ENCODE measurements at regions not wholly inside any gene's neighbourhood (a gene's known extent, or its start where the extent isn't known, plus 50 kb on each side); places are given as distances from the start of the nearest gene placed in this dataset.
"Not testable (repeated sequence)": the region's sequence is repeated elsewhere in the genome, so short reads cannot be mapped to it uniquely, and the experiment has no call there.

GRCh38 chr2:34785206-34785785, 1186.2 kb upstream of the FAM98A start:
- TF ChIP-seq CTCF (IDR thresholded peaks at IDR 0.05; ENCODE audit: low read length, missing control alignments) = no peak
- no peak for DNase-seq (ENCODE audit: low read depth)
- no peak overlapping the region for H3K4me3 ChIP-seq (replicated peaks; ENCODE audit: low read depth, low read length)

GRCh38 chr2:34784701-34785100, 1185.6 kb upstream of the FAM98A start:
- DNase-seq (ENCODE audit: low read depth) = no peak
- H3K4me3 ChIP-seq (replicated peaks; ENCODE audit: low read depth, low read length) = no peak overlapping the region
- no peak for TF ChIP-seq CTCF (IDR thresholded peaks at IDR 0.05; ENCODE audit: low read length, missing control alignments)

GRCh38 chr2:34750742-34751141, 1151.6 kb upstream of the FAM98A start:
- not testable (repeated sequence) for H3K4me3 ChIP-seq (replicated peaks; ENCODE audit: low read depth, low read length); DNase-seq (ENCODE audit: low read depth)

GRCh38 chr2:34747643-34748042, 1148.5 kb upstream of the FAM98A start:
- no peak for TF ChIP-seq CTCF (IDR thresholded peaks at IDR 0.05; ENCODE audit: low read length, missing control alignments)

GRCh38 chr2:34738691-34739090, 1139.6 kb upstream of the FAM98A start:
- H3K4me3 ChIP-seq (replicated peaks; ENCODE audit: low read depth, low read length) = no peak overlapping the region
- no peak for DNase-seq (ENCODE audit: low read depth)
- no peak for TF ChIP-seq CTCF (IDR thresholded peaks at IDR 0.05; ENCODE audit: low read length, missing control alignments)

More at GRCh38 chr2:34747643-34748042, 1148.5 kb upstream of the FAM98A start:
- DNase-seq (ENCODE audit: low read depth) = no peak
- no peak overlapping the region for H3K4me3 ChIP-seq (replicated peaks; ENCODE audit: low read depth, low read length)

- DNase-seq (ENCODE audit: low read depth) = no peak
- no peak overlapping the region for H3K4me3 ChIP-seq (replicated peaks; ENCODE audit: low read depth, low read length)
- no peak for TF ChIP-seq CTCF (IDR thresholded peaks at IDR 0.05; ENCODE audit: low read length, missing control alignments)
These were observed 1138.0 kb upstream of the FAM98A start for GRCh38 chr2:34737146-34737545.

- DNase-seq (ENCODE audit: low read depth) = no peak
- H3K4me3 ChIP-seq (replicated peaks; ENCODE audit: low read depth, low read length) = no peak overlapping the region
- no peak for TF ChIP-seq CTCF (IDR thresholded peaks at IDR 0.05; ENCODE audit: low read length, missing control alignments)
These were observed 1137.4 kb upstream of the FAM98A start for GRCh38 chr2:34736482-34736881.
